Stimulated activated CD8-positive, alpha-beta memory T cell treated with anti-CD3 and anti-CD28 coated beads, Interleukin-4, amount 100 ng/mL, for 24 hours (primary cell): ENCODE measurements at regions not wholly inside any gene's neighbourhood (a gene's known extent, or its start where the extent isn't known, plus 50 kb on each side); places are given as distances from the start of the nearest gene placed in this dataset.
A peak's percentile ranks its signal among the peaks of the same experiment; 100 is the strongest.
"Not testable (repeated sequence)": the region's sequence is repeated elsewhere in the genome, so short reads cannot be mapped to it uniquely, and the experiment has no call there.

Experiments used
- DNase-seq: peaks from one replicate; pipeline ENCODE4 v3.0.0-alpha.2; 2020; ENCODE audit warnings: low read depth

DNA sequence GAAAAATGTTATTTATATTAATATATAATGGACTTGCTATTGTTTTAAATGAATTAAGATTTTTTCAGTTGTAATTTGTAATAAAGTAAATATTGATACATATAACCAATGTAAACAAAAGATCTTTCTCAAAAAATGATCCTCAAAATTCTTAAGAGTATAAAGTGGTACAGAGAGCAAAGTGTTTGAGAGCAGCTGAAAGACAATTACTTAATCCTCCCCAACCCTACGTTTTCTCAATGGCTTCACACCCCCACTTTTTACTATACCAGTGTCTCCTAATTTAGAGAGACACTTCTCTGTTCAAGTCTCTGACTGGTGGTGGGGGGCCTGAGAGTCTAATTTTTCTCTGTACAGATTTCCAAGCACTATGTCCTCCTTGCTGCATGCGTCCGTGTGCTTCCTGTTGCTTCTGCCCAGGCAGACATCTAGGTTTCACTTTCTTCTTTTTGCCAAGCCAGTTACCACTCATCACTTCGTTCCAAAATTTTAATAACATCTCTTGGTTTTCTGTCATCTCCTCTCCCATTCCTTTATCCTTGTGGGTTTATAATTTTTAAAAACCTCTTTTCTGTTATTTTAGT is 276.3 kb upstream of the DNAJC19 start:
- DNase-seq = no peak

DNA sequence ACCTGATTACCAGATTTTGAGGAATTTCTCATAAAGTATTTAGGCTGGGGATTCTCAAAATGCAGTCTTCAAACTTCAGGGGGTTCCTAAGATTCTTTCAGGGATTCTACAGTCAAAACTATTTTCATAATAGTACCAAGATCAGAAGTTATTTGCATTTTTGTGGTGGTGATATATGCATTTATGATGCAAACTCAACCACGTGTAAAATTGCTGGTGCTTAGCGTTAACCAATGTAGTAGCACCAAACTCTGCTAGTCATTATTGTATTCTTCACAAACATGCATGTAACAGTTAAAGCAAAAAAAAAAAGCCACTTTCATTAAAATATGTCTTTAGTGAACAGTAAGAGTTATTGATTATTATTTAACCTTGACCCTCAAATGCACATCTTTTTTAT is 274.9 kb upstream of the DNAJC19 start:
- no peak for DNase-seq

DNA sequence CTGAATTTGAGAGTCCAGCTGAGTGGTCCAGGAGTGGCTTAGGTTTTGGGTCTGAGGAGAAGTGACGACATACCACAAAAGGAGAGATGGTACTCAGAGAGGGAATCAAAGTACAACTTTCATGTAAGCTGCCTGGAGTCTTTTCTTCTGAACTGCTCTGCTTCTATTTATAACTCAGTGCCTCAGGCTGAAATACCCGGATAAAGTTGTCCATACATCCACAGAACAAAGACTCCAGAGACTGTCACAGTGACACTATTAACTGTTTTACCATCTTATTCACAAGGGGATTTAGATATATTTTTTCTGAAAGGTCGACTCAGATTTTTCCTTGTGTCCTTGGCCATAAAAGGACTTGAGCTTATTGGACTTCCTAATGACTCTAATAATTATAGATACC is 264.3 kb upstream of the DNAJC19 start:
- DNase-seq = no peak

DNA sequence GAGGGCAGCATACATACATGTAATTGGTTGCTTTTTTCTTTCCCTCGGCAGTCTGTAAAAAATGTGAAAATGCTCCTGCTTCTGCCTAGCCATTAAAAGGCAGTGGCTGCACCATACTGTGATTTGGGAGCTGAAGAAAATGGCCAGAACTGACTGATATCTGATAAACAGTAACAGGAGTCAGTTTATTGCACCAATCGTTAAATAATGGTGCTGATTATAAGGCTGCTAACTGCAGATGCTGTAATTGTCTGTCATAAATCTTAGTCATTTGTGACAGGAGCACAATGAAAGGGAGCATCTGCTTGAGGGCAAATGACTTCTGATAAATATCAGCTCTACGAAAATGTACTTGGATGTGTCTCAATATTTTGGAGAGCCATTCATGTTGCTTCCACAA is 263.1 kb upstream of the DNAJC19 start:
- no peak for DNase-seq

DNA sequence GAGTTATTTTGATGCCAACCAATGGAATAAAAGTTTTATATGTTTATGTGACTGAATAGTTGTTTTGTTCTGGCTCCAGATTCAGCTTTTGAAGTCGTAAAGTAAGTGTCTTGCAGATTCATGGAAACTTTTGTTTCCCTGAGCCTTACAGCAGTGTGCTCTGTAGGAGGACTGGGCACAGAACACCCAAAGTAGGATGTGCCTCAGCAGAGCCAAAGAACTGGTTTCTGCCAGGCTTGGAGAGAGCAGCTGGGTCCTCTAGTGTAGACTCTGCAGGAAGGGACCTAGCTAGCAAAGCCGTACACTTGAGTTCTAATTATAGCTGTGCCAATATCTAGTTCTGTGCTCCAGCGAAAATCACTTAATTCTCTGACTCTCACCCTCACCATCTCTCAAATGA is 261.2 kb upstream of the DNAJC19 start:
- DNase-seq = no peak

DNA sequence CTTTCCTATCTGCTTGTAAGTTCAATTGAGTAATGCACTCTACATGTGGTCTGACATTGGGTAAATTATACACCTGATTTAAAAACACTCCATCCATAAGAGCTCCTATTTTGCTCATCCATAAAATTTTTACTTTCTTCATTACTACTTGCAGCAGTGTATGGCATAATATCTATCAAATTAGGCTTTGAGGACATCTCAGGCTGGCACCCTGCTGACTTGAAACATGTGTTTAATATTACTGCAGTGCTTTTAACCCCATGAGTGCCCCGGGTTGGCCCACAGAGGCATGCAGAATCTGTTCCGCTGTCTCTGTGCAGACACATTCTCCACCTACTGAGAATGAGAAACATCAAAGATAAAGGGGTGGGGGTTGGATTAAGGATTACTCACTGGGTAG is 249.9 kb upstream of the DNAJC19 start:
- DNase-seq = no peak

DNA sequence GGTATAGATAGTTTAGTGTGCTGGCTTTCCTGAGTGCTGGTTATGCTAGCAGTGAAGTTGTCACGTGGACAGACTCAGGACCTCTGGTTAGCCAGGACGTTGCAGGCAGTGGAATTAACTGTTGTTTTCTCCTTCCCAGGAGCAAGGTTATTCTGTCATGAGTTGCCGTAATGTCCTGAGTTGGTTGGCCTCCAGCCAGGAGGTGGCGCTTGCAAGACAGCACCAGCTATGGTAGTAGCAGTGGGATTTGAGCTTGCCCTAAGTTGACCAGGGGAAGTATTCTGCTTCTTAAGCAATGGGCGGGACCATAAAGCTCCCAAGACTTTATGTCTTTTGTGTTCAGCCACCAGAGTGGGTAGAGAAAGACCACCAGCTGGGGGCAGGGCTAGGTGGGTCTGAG is 240.7 kb upstream of the DNAJC19 start:
- no peak for DNase-seq

DNA sequence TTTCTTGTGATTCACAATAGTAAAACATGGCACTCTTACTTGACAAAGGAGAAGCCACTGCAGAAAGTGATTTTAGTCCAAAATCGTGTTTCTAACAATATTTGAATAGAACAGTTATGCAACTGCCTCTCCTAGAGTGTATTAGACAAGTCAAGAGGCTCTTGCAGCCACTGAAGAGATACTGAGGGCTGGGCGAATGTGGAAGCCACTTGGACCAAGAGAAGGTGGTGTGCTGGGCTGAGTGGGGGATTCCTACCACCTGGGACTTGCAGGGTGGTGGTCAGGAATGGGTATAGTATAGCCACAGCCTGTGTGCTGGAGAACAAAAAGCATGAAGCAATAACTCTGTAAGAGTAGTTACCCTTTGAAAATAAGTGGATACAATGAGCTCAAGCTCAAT is 223.8 kb upstream of the DNAJC19 start:
- DNase-seq = no peak

DNA sequence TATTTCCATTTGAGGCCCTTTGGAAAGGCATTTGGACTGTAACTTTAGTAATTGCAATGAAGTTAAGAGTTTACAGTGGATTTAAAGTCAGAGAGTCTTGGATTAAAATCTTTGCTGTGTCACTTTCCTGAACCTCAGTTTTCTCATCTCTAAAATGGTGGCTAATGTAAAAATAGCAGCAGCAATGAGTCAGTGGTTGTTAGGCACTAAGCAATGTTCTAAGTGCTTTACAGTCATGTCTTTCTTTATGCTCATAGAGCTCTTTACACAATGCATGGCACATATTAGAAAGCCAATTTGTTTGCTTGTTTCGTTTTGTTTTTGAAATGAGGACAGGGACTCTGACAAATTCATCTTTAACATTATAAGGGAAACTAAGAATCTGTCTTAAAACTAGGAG is 222.7 kb upstream of the DNAJC19 start:
- no peak for DNase-seq

DNA sequence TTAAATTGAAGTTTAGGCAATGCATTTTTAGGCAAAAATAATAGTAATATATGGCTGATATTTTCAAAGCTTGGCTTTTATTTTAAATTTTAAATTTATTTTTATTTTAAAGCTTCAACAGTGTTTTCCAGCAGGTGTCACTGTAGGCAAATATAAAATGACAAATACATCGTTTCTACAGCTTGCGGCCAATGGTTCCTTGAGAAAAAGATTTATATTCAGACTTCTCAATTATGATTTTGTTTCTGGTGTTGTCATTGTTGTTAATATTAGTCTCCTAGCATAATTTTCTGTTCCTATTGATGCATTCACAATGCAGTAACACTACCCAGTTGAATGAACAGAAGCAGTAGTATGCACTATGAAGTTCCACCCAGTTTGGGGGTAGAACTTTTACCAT is 220.7 kb upstream of the DNAJC19 start:
- DNase-seq = no peak

DNA sequence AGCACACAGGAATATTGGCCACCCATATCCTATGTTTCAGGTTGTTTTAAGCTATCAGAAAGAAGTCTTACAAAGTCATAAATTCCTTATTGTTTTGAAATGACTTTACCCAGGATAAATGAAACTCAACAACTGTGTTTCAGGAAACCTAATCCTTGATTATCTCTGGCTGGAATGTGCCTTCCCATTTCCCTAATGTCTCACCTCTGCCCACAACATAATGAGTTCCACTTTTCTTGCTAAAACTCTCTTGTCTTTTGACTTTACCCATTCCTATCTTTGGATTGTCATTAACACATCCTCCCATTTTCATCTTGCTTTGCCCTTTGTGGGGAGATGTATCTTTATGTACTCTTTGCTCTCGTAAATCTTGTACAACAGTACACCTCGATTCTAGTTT is 200.0 kb upstream of the DNAJC19 start:
- DNase-seq = no peak

DNA sequence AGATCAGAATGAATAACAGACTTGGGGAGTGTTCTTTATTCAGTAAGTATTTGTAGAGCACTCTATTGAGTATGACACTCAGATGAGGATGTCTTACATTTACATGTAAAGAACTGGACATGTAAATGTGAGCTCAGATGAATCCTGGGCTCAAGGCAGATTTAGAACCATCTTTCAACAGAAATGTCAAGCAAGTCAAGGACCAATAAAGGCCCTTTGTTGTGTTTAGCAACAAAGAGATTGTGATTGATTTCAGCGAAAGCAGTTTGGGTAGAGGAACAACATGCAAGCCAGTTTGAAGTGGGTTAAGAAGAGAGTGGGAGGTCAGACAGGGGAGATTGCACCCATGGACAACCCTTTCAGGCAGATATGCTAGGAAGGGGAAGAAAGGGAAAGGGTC is 194.2 kb upstream of the DNAJC19 start:
- no peak for DNase-seq

DNA sequence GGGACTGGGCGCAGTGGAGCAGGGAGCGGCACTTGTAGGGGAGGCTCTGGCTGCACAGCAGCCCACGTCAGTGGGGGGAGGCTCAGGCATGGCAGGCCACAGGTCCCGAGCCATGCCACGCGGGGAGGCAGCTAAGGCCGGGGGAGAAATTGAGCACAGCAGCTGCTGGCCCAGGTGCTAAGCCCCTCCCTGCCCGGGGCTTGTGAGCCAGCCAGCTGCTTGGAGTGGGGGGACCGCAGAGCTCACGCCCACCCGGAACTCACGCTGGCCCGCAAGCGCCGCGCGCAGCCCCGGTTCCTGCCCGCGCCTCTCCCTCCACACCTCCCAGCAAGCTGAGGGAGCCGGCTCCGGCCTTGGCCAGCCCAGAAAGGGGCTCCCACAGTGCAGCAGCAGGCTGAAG is 193.5 kb upstream of the DNAJC19 start:
- DNase-seq = not testable (repeated sequence)

DNA sequence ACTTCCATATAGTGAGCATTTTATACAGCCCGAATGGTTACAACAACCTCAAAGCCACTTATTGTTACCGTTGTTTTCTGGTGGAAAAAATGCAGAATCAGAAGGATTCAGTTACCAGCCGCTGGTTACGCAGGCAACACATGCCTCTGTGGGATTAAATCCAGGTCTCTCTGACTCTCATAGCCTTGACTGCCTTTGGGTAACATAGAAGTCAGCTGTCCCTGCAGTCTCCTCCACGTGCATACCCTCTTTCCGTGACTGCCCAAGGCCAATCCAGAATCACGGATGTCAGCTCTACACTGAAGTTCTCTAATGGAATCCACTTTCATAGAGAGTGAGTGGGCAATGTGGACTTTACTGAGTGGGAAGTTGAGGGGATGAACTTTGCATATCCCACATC is 189.5 kb upstream of the DNAJC19 start:
- DNase-seq = no peak

DNA sequence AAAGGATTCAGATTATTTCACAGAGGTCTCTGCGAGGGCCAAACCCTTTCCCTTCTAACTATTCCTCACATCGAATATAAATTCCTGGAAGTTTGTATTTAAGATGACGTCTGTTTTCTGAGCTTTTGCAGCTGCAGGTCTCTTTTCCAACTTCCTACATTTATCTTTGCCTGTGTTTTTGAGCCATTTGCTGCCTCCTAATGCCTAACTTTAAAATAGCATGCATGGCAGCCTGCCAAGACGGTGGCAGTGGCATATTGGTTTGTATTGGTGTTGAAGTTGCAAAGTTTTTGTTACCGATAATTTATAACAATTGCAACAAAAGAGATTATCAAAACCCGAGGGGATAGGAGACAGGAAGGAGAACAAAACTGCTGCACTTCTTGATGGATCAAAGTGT is 187.1 kb upstream of the DNAJC19 start:
- DNase-seq = peak; percentile 0

DNA sequence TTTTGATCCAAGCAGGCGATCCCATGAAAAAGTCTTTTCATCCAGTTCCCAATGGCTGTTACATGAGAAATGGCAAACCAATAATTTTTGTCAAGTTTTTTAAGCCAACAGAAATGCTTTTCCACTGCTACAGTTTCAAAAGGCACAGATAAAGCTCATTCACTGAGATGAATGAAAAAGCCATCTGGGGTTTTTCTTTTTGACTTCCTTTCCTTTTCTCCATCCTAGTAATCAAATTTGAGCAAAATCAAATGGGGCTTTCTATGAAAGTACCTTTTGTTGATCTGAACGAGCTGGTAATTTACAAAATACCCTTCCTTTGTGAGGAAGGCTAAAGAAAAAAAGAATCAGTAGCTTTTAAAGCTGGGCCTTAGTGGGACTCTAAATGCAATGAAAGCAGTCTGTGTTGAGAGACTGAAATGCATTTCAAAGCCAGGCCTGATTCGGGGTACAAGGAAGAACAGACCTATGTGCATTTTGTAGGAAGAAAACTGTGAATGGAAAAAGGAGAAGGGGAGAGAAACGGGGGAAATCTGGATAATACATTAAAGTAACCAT is 185.2 kb upstream of the DNAJC19 start:
- no peak for DNase-seq

DNA sequence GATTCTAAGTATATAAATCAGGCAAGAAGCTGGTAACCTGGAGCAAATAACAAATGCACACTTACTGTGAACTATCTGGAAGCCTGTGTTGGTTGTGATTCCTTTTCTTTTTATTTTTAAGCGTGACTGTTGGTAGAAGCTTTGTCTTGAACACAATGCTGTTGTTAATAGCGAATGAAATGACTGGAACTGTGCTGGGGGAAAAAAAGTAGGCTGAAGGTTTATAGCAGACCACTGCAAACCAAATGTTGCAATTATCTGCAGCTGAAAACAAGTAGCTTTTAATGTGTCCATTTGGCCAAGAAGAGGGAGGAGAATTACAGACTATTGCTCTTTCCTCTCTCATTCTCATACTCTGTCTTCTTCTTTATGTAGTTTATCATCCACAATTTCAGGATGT is 184.5 kb upstream of the DNAJC19 start:
- no peak for DNase-seq

DNA sequence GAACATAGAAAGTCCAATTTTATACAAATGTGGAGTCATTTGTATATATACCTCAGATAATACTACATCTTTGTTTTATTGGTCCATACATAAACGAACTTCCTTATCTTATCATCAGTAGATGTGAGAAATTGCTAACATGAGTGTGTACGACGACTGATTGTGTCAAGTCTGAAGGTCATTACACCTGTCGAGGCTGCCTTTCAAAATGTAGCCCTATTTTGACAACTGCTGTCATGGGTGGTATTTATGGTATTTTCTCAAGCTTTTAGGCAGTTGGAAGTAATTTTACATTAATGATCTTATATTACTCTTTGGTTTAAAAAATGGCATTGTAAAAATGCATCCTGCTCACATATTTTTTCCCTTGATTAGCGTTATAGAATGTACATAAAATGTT is 183.7 kb upstream of the DNAJC19 start:
- no peak for DNase-seq

DNA sequence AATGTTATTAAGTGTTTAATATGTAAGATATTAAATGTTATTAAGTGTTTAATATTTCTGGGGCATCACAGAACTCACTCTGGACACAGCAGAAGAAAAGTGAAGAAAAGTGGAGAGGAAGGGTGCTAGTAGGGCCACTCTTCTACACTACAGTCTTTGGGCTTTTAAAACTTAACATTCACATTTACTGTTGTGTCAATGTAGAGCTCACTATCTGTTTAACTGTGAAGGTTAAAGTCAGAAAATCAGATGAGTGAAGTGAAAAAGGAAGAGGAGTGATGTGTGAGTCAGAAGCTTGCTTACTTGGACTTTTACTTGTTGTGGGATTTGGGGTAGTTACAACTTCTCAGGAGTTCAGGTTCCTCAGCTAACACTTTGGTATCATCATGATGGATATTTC is 145.3 kb upstream of the DNAJC19 start:
- no peak for DNase-seq

DNA sequence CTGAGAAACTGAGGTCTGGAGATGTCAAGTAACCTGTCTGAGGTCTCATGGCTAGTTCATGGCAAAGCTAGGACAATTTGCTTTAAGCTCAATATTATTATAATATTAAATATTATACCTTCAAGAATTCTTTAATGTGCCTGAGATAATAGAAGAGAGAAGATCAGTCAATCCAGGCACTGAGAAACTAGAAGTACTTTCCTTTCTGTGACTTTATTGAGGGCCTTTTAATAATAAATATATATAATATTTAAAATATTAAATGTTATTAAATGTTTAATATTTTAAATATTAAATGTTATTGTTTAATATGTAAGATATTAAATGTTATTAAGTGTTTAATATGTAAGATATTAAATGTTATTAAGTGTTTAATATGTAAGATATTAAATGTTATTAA is 144.3 kb upstream of the DNAJC19 start:
- DNase-seq = no peak

DNA sequence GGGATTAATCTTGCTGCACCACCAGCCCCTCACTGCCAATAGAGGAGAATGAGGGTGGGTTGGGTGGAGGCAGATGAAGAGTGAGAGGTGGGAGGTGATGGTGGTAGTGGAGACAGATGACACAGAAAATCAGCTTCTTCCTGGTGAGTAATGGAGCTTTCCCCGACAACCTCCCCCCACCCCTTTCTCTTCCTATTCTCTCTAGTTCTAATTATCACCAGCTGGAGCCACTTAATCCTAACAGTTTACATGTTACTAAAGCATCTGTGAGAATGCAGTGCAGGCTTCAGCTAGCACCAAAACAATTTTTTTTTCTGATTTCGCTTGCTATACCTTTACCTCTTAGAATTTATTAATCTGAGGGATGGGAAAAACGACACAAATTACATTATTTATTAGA is 116.1 kb upstream of the DNAJC19 start:
- DNase-seq = no peak

DNA sequence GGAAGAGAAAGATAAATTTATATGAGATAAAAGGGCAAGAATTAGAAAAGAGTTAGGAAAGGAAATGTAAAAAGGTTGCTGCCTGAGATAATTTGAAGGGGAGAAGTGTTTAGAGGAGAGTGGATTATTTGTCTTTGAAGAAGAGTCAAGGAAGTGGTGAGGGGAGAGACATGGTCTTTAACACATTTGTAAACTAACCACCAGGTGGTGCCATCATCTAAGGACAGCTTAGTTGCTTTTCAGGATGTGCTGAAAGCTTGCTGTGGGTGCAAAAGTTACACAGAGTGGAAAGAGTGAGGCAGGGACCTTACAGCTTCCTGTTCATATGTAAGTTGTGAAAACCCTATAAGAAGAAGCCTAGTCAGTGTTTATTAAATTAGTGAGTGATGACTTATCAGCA is 114.1 kb upstream of the DNAJC19 start:
- DNase-seq = no peak

DNA sequence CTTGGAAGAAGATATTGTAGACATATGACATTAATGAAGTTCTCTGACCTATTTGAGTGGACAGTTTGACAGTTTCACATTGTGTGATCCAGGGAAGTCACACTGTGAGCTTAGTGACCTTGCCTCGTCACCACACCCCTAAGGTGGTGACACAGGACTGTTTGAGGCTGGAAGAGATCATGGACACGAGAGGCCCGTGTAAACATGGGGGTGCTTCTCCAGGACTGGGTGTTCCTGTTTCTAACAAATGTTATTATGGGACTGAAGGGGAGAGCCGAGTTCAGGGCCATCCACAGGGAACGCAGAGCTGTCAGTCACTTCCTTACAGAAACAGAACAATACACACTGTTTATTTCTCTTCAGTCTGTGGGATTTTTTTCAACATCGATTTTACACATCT is 96.5 kb upstream of the DNAJC19 start:
- no peak for DNase-seq

DNA sequence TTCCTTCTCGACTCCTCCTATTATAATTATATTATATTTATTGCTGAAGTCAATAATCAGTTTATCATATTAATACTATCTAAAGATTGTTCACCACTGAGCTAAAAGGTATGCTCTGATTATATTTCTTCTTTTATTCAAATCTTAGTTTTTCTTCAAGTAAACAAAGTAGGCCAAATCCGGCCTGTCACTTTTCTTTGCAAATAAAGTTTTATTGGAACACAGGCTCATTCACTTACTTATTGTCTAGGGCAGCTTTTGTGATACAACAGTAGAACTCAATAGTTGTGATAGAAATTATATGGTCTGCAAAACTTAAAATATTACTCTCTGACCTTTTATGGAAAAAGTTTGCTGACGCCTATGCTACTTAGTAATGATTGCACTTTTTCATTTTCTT is 92.4 kb upstream of the DNAJC19 start:
- no peak for DNase-seq

DNA sequence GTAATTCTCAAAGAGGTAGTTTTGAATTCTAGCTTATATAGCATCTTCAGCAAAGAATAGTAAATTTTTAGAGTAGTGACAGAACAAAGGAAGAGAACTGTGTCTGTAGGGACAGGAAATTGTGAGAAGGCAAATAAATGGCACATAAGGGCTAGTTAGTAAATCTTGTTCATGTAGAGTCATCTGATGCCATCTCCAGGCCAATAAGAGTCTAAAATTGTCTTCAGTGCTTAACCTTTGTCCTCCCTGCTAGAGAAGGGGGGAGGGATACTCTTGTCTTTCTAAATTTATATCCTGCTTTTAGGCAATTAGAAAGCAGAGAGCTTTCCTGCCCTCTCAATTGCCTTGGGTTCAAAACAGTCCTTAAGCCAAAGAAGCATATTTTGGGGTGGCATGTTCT is 87.0 kb upstream of the DNAJC19 start:
- no peak for DNase-seq
